Fibroblast of lung (primary cell): ENCODE measurements at regions not wholly inside any gene's neighbourhood (a gene's known extent, or its start where the extent isn't known, plus 50 kb on each side); places are given as distances from the start of the nearest gene placed in this dataset.

ENCODE experiments used
- CTCF ChIP-seq, 2 donors: IDR thresholded peaks in 1 of 2; conservative IDR thresholded peaks in 1 of 2; 1 replicate in 1 of 2; 2 replicates in 1 of 2; pipeline ENCODE4 v1.5.1; 2011 to 2012; ENCODE audit warnings: low read length in 2 of 2, control low read depth in 1 of 2, inconsistent platforms in 1 of 2, low read depth in 1 of 2, mild to moderate bottlenecking in 1 of 2
- EZH2 ChIP-seq: IDR thresholded peaks from 2 replicates; pipeline ENCODE4 v1.5.1; 2012; ENCODE audit warnings: low read length, control low read depth, mild to moderate bottlenecking; ENCODE audit errors: missing control alignments

- no peak for TF ChIP-seq EZH2
- TF ChIP-seq CTCF (conservative IDR thresholded peaks at IDR 0.05 in 1 of 2, IDR thresholded peaks at IDR 0.05 in 1 of 2; ENCODE audit: low read depth in 1 of 2, low read length in 2 of 2) = no peak
Observed at GRCh38 chr13:110981379-110981778, 66.5 kb upstream of the ANKRD10 start.
